ENCODE measurements at regions not wholly inside any gene's neighbourhood (a gene's known extent, or its start where the extent isn't known, plus 50 kb on each side); places are given as distances from the start of the nearest gene placed in this dataset.
A peak's percentile ranks its signal among the peaks of the same experiment; 100 is the strongest.

GRCh38 chr21:14609274-14609673 is 63.2 kb upstream of the SAMSN1 start:
- DNase-seq: no peak

GRCh38 chr21:14607262-14607661 is 61.1 kb upstream of the SAMSN1 start:
- no peak for DNase-seq

DNA sequence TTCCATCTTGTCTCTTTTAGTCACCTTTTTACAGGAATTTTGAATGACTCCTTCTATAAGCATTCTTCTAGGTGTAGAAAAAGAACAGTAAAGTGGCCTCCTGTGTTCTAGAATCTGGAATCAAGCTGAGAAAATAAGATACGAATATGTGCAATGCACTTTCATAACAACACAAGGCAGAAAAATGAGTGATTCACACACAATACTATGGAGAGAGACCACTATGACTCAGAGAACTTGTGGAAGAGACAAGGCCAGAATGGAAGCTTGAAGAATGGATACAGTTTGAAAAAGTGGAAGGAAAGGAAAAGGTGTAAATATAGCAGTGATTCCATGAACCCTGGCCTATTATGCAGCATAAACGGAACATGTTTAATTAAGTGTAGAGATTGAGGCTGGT is 57.1 kb upstream of the SAMSN1 start:
- DNase-seq: peak; percentile 54

- DNase-seq: no peak
These were observed 56.4 kb upstream of the SAMSN1 start for GRCh38 chr21:14602382-14602958.

- DNase-seq: no peak
These were observed 54.6 kb upstream of the SAMSN1 start for GRCh38 chr21:14600569-14601297.

GRCh38 chr21:14598065-14598464 is 52.0 kb upstream of the SAMSN1 start:
- no peak for DNase-seq
